KMS-11 (cell line): ENCODE measurements at regions not wholly inside any gene's neighbourhood (a gene's known extent, or its start where the extent isn't known, plus 50 kb on each side); places are given as distances from the start of the nearest gene placed in this dataset.

Experiments
- H2AFZ ChIP-seq: fragments of 200-600 bp; sonication (generic); 2 replicates; pipeline ENCODE4 v1.6.1; 2016; ENCODE audit warnings: antibody characterized with exemption, mixed run types, low read depth
- H3K27ac ChIP-seq: fragments of 200-600 bp; sonication (generic); 2 replicates; pipeline ENCODE4 v1.6.1; 2016; ENCODE audit warnings: mild to moderate bottlenecking, mixed run types
- H3K27me3 ChIP-seq: fragments of 200-600 bp; sonication (generic); 2 replicates; pipeline ENCODE4 v1.6.1; 2017; ENCODE audit warnings: mild to moderate bottlenecking, low read depth, mixed run types, moderate library complexity; ENCODE audit not compliant: insufficient read depth
- H3K36me3 ChIP-seq: fragments of 200-600 bp; sonication (generic); 2 replicates; pipeline ENCODE4 v1.6.1; 2017; ENCODE audit warnings: mild to moderate bottlenecking, mixed run types; ENCODE audit not compliant: insufficient read depth
- H3K4me1 ChIP-seq: fragments of 200-600 bp; sonication (generic); 2 replicates; pipeline ENCODE4 v1.6.1; 2016; ENCODE audit warnings: mild to moderate bottlenecking, low read depth, mixed run types; ENCODE audit not compliant: poor library complexity, severe bottlenecking
- H3K4me2 ChIP-seq: fragments of 200-600 bp; sonication (generic); 2 replicates; pipeline ENCODE4 v1.7.0; 2016; ENCODE audit warnings: mild to moderate bottlenecking, mixed run types
- H3K4me3 ChIP-seq: fragments of 200-600 bp; sonication (generic); IDR thresholded peaks from 2 replicates; pipeline ENCODE4 v1.6.1; 2017; ENCODE audit warnings: low read depth, low read length, mixed read lengths; ENCODE audit not compliant: insufficient read depth
- H3K79me2 ChIP-seq: fragments of 200-600 bp; sonication (generic); 2 replicates; pipeline ENCODE4 v1.6.1; 2016; ENCODE audit warnings: low read depth, mixed run types; ENCODE audit not compliant: insufficient read depth
- H3K9ac ChIP-seq: fragments of 200-600 bp; sonication (generic); 2 replicates; pipeline ENCODE4 v1.6.1; 2016; ENCODE audit warnings: mild to moderate bottlenecking, mixed run types
- H4K20me1 ChIP-seq: fragments of 200-600 bp; sonication (generic); 2 replicates; pipeline ENCODE4 v1.6.1; 2016; ENCODE audit warnings: mild to moderate bottlenecking, mixed run types; ENCODE audit not compliant: insufficient read depth
- TF ChIP-seq, protein P1 (sequence below): fragments of 200-600 bp; sonication (generic); conservative IDR thresholded peaks from 2 replicates; pipeline ENCODE4 v1.6.1; 2017; ENCODE audit warnings: low read depth, mild to moderate bottlenecking, antibody characterized with exemption, low read length, moderate library complexity, mixed read lengths

DNA sequence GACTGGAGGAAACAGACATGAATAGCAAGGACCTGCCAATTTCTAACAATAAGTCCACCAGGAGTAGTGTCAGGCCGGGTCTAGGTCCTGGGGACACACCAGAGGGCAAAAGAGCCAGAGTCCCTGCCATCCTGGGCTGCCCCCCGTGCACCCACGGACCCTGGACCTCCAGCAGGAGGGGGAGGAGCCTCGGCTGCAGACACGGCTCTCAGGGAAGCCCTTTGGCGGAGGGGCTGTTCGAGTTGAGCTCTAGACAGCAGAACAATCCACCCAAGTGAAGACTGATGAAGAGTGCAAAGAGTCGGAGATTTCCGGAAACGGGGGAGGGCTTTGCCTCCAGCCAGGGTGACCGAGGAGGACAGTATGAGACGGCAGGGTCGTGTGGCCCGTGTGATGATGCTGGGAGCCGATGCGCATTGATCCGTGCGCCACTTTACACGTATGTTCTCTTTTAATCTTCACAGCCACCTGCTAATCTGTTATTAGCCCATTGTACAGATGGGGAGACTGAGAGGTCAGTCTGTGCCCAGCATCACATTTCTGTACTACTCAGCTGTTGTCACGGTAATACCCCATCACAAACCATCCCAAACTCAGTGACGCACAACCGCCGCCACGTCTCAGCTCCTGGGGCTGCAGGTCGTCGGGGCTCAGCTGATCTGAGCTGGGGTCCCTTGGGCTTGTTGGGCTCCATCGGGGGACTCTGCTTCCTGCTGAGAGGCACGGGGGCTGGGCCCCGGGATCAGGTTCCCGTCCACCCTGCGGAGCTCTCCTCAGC lies 502.0 kb downstream of the PREX1 start:
- peaks cover 42% of the 10 kb centered on the region for H3K27me3 ChIP-seq
- no peak overlapping the region for H3K4me3 ChIP-seq
- no peak overlapping the region for H3K9ac ChIP-seq
- no peaks in the 10 kb centered on the region for H3K79me2 ChIP-seq
- no peak overlapping the region for H2AFZ ChIP-seq
- TF ChIP-seq, protein P1, sequence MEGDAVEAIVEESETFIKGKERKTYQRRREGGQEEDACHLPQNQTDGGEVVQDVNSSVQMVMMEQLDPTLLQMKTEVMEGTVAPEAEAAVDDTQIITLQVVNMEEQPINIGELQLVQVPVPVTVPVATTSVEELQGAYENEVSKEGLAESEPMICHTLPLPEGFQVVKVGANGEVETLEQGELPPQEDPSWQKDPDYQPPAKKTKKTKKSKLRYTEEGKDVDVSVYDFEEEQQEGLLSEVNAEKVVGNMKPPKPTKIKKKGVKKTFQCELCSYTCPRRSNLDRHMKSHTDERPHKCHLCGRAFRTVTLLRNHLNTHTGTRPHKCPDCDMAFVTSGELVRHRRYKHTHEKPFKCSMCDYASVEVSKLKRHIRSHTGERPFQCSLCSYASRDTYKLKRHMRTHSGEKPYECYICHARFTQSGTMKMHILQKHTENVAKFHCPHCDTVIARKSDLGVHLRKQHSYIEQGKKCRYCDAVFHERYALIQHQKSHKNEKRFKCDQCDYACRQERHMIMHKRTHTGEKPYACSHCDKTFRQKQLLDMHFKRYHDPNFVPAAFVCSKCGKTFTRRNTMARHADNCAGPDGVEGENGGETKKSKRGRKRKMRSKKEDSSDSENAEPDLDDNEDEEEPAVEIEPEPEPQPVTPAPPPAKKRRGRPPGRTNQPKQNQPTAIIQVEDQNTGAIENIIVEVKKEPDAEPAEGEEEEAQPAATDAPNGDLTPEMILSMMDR = no peak
- H3K4me1 ChIP-seq = no peaks in the 10 kb centered on the region
- no peak overlapping the region for H3K27ac ChIP-seq
- H3K36me3 ChIP-seq = no peaks in the 10 kb centered on the region
- H4K20me1 ChIP-seq = no peaks in the 10 kb centered on the region
- H3K4me2 ChIP-seq = no peak overlapping the region

DNA sequence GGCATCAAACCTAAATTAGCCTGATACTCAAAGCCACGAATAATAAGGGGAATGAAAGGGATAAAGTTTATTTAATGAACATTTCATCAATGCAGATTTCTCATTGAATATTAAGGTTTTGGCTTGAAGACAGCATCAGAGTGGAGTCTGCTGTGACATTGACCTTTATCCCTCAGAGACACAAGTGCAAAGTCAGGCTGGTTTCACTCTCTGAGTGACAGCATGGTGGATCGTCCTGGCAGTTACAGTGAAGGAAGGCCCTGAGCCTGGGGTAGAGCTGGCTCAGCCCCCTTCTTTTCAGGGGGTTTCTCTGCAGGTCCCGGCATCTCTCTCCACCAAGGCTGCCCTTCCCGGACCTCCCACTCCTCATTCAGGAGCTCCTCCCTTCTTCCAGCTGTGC lies 503.1 kb downstream of the PREX1 start:
- TF ChIP-seq, protein P1 = no peak
- H3K36me3 ChIP-seq = no peaks in the 10 kb centered on the region
- H2AFZ ChIP-seq = no peak overlapping the region
- H3K4me3 ChIP-seq = no peak overlapping the region
- H4K20me1 ChIP-seq = no peaks in the 10 kb centered on the region
- no peaks in the 10 kb centered on the region for H3K4me1 ChIP-seq
- no peak overlapping the region for H3K9ac ChIP-seq
- H3K79me2 ChIP-seq = no peaks in the 10 kb centered on the region
- no peak overlapping the region for H3K4me2 ChIP-seq
- no peak overlapping the region for H3K27ac ChIP-seq
- peaks cover 47% of the 10 kb centered on the region for H3K27me3 ChIP-seq

DNA sequence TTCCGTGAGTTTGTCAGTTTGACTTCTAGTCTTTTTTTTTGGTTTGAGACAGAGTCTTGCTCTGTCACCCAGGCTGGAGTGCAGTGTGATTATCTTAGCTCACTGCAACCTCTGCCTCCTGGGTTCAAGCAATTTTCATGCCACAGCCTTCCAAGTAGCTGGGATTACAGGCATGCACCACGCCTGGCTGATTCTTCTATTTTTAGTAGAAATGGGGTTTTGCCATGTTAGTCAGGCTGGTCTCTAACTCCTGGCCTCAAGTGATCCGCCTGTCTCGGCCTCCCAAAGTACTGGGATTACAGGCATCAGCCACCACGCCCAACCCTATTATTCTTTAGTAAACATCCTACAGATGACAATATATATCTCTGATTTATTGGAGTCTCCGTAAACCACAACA lies 506.5 kb downstream of the PREX1 start:
- TF ChIP-seq, protein P1 = no peak
- Histone ChIP-seq H3K27ac (no peak overlapping the region), H2AFZ (no peak overlapping the region), H3K4me3 (no peak overlapping the region), H3K79me2 (no peaks in the 10 kb centered on the region), H3K27me3 (peaks cover 55% of the 10 kb centered on the region), H3K4me1 (no peaks in the 10 kb centered on the region), H3K36me3 (no peaks in the 10 kb centered on the region), H3K9ac (no peak overlapping the region), H3K4me2 (no peak overlapping the region), H4K20me1 (no peaks in the 10 kb centered on the region)

DNA sequence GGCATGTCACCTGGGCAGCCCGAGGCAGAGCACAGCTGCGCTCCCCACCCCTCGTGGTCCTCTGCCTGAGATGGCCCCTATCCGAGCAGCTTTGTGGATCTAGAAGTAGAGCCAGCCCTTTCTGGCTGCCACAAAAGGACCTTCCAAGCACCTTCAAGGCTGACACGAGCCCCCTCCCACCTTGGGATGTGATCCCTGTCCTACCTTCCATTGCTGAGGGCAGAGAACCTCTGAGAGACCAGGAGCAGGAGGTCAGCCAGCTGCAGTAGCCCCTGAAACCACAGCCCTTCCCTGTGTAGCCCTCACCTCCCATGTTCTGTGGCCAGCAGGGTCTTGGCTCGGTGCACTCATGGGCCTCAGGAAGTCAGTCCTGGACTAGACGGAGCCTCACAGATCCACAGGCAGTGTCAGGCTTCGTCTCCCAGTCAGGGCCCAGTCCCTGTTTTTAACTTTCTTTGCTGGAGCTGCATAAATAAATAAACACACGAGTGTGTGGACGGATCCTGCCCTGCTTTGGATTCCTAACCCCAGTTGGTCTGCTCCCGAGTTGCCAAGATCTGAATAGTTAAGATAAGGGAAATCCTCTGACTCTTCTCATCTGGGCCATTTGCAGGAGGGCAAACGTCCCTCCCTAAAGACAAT lies 507.7 kb downstream of the PREX1 start:
- no peaks in the 10 kb centered on the region for H4K20me1 ChIP-seq
- H3K4me3 ChIP-seq = no peak overlapping the region
- peaks cover 52% of the 10 kb centered on the region for H3K27me3 ChIP-seq
- no peak overlapping the region for H3K4me2 ChIP-seq
- no peaks in the 10 kb centered on the region for H3K4me1 ChIP-seq
- H2AFZ ChIP-seq = no peak overlapping the region
- H3K9ac ChIP-seq = no peak overlapping the region
- H3K79me2 ChIP-seq = no peaks in the 10 kb centered on the region
- TF ChIP-seq, protein P1 = no peak
- H3K27ac ChIP-seq = no peak overlapping the region
- H3K36me3 ChIP-seq = no peaks in the 10 kb centered on the region
